GM12891 (cell line): ENCODE measurements at regions not wholly inside any gene's neighbourhood (a gene's known extent, or its start where the extent isn't known, plus 50 kb on each side); places are given as distances from the start of the nearest gene placed in this dataset.
A peak's percentile ranks its signal among the peaks of the same experiment; 100 is the strongest.
"Not testable (repeated sequence)": the region's sequence is repeated elsewhere in the genome, so short reads cannot be mapped to it uniquely, and the experiment has no call there.

ENCODE experiments used
- DNase-seq: peaks from one replicate; pipeline ENCODE4 v3.0.0; 2011; ENCODE audit warnings: low spot score; ENCODE audit not compliant: insufficient read length
- FAIRE-seq: peaks from 2 replicates; lab custom pipeline; 2011; peaks lifted over from hg19 to GRCh38; lab: Jason Lieb, UNC
- PAX5 ChIP-seq: IDR thresholded peaks from 2 replicates; pipeline ENCODE4 v1.6.1; 2011; ENCODE audit warnings: low read length, moderate library complexity, mild to moderate bottlenecking; ENCODE audit not compliant: insufficient read depth, severe bottlenecking
- POLR2A ChIP-seq: IDR thresholded peaks from 2 replicates; pipeline ENCODE4 v1.6.1; 2011; ENCODE audit warnings: low read depth, low read length, control low read depth
- POLR2AphosphoS5 ChIP-seq: IDR thresholded peaks from 2 replicates; pipeline ENCODE4 v1.6.1; 2011; ENCODE audit warnings: low read depth, low read length, control low read depth
- POU2F2 ChIP-seq: IDR thresholded peaks from 2 replicates; pipeline ENCODE4 v1.6.1; 2011; ENCODE audit warnings: low read depth, mild to moderate bottlenecking, control low read depth, low read length, moderate library complexity
- SPI1 ChIP-seq: IDR thresholded peaks from 2 replicates; pipeline ENCODE4 v1.6.1; 2011; ENCODE audit warnings: low read depth, low read length, control low read depth
- TAF1 ChIP-seq: IDR thresholded peaks from 2 replicates; pipeline ENCODE4 v1.6.1; 2011; ENCODE audit warnings: low read depth, low read length, control low read depth

GRCh38 chr7:10632712-10633111 is 341.0 kb upstream of the PHF14 start:
- DNase-seq (no peak), FAIRE-seq (no peak)
- TF ChIP-seq SPI1 (no peak), TAF1 (no peak), PAX5 (no peak), POLR2AphosphoS5 (no peak)

- TF ChIP-seq TAF1 (no peak), PAX5 (no peak), POLR2A (no peak), POLR2AphosphoS5 (no peak), POU2F2 (no peak), SPI1 (no peak)
- DNase-seq (no peak), FAIRE-seq (no peak)
These were observed 339.4 kb upstream of the PHF14 start for GRCh38 chr7:10634239-10634638.

DNA sequence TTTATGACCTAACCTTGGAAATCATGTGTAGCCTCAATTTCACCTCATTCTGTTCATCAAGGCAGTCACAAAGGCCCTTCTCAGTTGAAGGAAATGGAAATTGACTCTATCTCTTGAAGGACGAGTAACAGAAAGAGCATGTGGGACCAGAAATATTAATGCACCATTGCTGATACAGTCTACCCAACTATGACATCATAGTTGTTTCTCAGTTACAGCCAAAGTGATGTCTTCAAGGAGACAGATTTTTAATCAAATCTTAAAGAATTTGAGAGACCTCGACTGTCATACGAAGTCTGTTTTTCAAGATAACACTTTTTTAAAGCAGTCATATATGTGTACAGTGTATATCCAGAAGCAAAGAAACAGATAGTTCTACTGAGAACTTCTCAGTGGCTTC is 335.7 kb upstream of the PHF14 start:
- no peak for FAIRE-seq
- TF ChIP-seq SPI1 (no peak), POU2F2 (no peak), POLR2A (no peak), TAF1 (no peak), POLR2AphosphoS5 (no peak), PAX5 (no peak)
- no peak for DNase-seq

- TF ChIP-seq TAF1 = no peak
- TF ChIP-seq POLR2AphosphoS5 = no peak
- TF ChIP-seq SPI1 = no peak
- no peak for TF ChIP-seq PAX5
- no peak for TF ChIP-seq POLR2A
- TF ChIP-seq POU2F2 = no peak
- FAIRE-seq (no peak), DNase-seq (no peak)
These were observed 330.1 kb upstream of the PHF14 start for GRCh38 chr7:10643545-10643944.

- FAIRE-seq (peak; percentile 20), DNase-seq (no peak)
- TF ChIP-seq PAX5 (no peak), POLR2AphosphoS5 (no peak), POU2F2 (no peak), SPI1 (no peak), POLR2A (no peak), TAF1 (no peak)
These were observed 328.8 kb upstream of the PHF14 start for GRCh38 chr7:10644849-10645248.

DNA sequence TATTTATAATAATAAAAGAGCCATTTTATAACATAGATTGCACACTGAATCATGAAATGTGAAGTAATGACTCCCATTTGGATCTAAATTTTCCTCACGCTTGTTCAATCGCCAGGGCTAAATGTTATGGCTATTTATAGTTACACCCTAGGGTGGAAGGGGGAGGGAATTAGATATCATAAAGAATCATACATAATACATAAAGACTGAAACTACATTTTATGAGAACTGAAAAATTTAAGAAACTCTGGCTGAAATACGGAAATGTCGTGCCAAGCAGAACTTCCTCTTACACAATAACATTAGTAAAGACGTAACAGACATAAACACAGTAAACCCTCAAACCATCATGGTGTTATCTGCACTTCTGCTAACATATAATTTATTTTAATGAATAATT is 327.5 kb upstream of the PHF14 start:
- DNase-seq (no peak), FAIRE-seq (no peak)
- TF ChIP-seq SPI1 (no peak), POU2F2 (no peak), PAX5 (no peak), POLR2A (no peak), POLR2AphosphoS5 (no peak), TAF1 (no peak)

DNA sequence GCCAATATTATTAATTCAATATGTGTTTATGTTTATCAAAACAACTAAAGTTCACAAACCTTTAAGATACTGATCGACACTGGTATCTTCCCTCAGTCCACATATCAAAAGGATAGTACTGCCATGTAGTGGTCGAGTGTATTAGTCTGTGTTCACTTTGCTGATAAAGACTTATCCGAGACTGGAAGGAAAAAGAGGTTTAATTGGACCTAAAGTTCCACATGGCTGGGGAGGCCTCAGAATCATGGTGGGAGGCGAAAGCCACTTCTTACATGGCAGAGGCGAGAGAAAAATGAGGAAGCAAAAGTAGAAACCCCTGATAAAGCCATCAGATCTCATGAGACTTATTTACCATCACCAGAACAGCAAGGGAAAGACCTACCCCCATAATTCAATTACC is 325.4 kb upstream of the PHF14 start:
- FAIRE-seq (no peak), DNase-seq (no peak)
- TF ChIP-seq POU2F2 (no peak), PAX5 (no peak), POLR2AphosphoS5 (no peak), POLR2A (no peak), TAF1 (no peak), SPI1 (no peak)

DNA sequence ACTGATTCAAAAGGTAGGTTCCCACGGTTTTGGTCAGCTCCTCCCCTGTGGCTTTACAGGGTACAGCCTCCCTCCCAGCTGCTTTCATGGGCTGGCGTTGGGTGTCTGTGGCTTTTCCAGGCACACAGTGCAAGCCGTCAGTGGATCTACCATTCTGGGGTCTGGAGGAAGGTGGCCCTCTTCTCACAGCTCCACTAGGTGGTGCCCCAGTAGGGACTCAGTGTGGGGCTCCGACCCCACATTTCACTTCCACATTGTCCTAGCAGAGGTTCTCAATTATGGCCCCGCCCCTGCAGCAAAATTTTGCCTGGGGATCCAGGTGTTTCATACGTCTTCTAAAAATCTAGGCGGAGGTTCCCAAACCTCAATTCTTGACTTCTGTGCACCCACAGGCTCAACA is 324.6 kb upstream of the PHF14 start:
- DNase-seq, FAIRE-seq: not testable (repeated sequence)

DNA sequence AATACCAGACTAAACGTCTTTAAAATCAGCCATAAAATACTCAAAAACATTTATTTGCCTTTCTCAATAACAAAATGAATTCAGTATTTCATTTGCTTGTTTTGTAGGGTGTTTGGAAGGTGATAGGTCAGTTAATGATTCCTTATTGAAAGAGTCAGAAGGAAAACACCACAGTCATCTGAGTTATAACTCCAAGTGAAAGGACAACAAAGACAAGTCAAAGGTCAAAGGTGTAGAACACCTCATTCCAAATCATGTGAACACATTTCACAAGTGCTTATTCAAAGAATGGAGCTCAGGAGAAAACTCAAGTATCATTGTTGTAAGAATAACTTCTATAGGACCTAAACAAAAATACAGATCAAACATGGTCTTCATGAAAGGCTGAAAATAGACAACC is 318.6 kb upstream of the PHF14 start:
- FAIRE-seq = no peak
- DNase-seq = no peak
- TF ChIP-seq POLR2AphosphoS5 (no peak), PAX5 (no peak), TAF1 (no peak), POLR2A (no peak), POU2F2 (no peak), SPI1 (no peak)

DNA sequence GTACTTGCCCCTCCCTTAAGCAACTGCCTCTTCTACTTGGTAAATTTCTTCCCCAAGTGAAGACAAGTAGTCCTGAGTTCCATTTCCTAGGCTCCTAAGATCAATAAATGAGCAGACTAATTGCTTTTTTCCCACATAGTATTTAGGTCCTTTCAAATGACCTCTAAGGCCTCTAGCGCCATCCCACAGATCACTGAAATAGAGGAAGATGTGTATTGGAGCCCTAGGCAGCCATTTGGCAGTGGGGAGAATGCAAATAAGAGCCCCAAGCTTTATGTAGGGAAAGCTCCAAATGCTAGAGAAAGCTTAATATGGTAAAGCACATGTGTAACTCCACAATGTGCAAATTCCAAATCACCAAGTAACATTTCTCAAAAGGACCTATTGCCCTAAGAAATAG is 316.5 kb upstream of the PHF14 start:
- TF ChIP-seq PAX5 = no peak
- TF ChIP-seq POLR2A = no peak
- TF ChIP-seq POU2F2 = no peak
- TF ChIP-seq POLR2AphosphoS5 = no peak
- TF ChIP-seq SPI1 = no peak
- no peak for TF ChIP-seq TAF1
- DNase-seq (no peak), FAIRE-seq (no peak)

DNA sequence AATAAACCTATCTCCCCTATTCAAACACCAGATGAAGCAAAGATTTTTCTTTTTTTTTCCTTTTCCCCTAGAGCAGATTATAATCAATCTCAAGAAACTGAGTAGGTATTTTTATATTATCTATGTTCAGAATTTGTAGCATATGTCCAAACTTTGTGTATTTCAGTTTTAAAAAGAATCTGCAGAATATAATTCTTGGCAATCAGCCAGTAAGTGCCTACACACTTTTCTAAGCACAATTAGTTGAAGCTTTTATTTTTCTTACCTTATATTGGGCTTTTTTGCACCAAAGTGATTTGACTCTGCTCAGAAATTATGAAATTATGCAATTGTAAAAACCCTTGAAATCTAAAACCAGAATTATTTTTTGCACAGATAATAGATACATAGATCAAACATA is 315.8 kb upstream of the PHF14 start:
- FAIRE-seq (no peak), DNase-seq (no peak)
- TF ChIP-seq POLR2AphosphoS5 (no peak), TAF1 (no peak), POLR2A (no peak), SPI1 (no peak), PAX5 (no peak), POU2F2 (no peak)
